Loucy (cell line): ENCODE measurements at regions not wholly inside any gene's neighbourhood (a gene's known extent, or its start where the extent isn't known, plus 50 kb on each side); places are given as distances from the start of the nearest gene placed in this dataset.
"Not testable (repeated sequence)": the region's sequence is repeated elsewhere in the genome, so short reads cannot be mapped to it uniquely, and the experiment has no call there.

Source experiments
- H2AFZ ChIP-seq: fragments of 200-600 bp; sonication (generic); 2 replicates; pipeline ENCODE4 v1.6.0; 2016; ENCODE audit warnings: antibody characterized with exemption, mild to moderate bottlenecking, low read length, moderate library complexity
- H3F3A ChIP-seq: fragments of 200-600 bp; 2 replicates; pipeline ENCODE4 v1.6.0; 2016; ENCODE audit warnings: antibody characterized with exemption, low read depth, mild to moderate bottlenecking
- H3K27me3 ChIP-seq: fragments of 200-600 bp; sonication (generic); 2 replicates; pipeline ENCODE4 v1.6.1; 2014; ENCODE audit warnings: low read length, mild to moderate bottlenecking; ENCODE audit not compliant: insufficient read depth, poor library complexity, severe bottlenecking
- H3K36me3 ChIP-seq: fragments of 200-600 bp; sonication (generic); 2 replicates; pipeline ENCODE4 v1.6.1; 2016; ENCODE audit warnings: low read length; ENCODE audit not compliant: insufficient read depth
- H3K4me1 ChIP-seq: fragments of 200-600 bp; sonication (generic); 2 replicates; pipeline ENCODE4 v1.5.1; 2014; ENCODE audit warnings: low read length, mild to moderate bottlenecking; ENCODE audit not compliant: insufficient read depth, poor library complexity, severe bottlenecking
- H3K4me2 ChIP-seq: fragments of 200-600 bp; sonication (generic); 2 replicates; pipeline ENCODE4 v1.6.0; 2014; ENCODE audit warnings: antibody characterized with exemption, low read length, low read depth, mild to moderate bottlenecking; ENCODE audit not compliant: poor library complexity, severe bottlenecking
- H3K4me3 ChIP-seq: fragments of 200-600 bp; sonication (generic); 2 replicates; pipeline ENCODE4 v1.5.1; 2014; ENCODE audit warnings: low read length, mild to moderate bottlenecking, mixed read lengths; ENCODE audit not compliant: poor library complexity, severe bottlenecking
- H3K79me2 ChIP-seq: fragments of 200-600 bp; sonication (generic); 2 replicates; pipeline ENCODE4 v1.6.1; 2014; ENCODE audit warnings: low read length; ENCODE audit not compliant: insufficient read depth
- H3K9ac ChIP-seq: fragments of 200-600 bp; sonication (generic); 2 replicates; pipeline ENCODE4 v1.6.0; 2014; ENCODE audit warnings: mild to moderate bottlenecking, low read depth, low read length, moderate library complexity; ENCODE audit not compliant: poor library complexity, severe bottlenecking
- H3K9me2 ChIP-seq: fragments of 200-600 bp; sonication (generic); replicated peaks from 2 replicates; pipeline ENCODE4 v1.6.1; 2016; ENCODE audit warnings: low read depth, low read length, mixed read lengths
- H3K9me3 ChIP-seq: fragments of 200-600 bp; sonication (generic); 2 replicates; pipeline ENCODE4 v1.6.1; 2014; ENCODE audit warnings: mild to moderate bottlenecking, antibody characterized with exemption, low read length, low read depth; ENCODE audit not compliant: insufficient read depth
- H4K20me1 ChIP-seq: fragments of 200-600 bp; sonication (generic); 2 replicates; pipeline ENCODE4 v1.6.0; 2014; ENCODE audit warnings: antibody characterized with exemption, low read length, mild to moderate bottlenecking; ENCODE audit not compliant: insufficient read depth, poor library complexity, severe bottlenecking
- CTCF ChIP-seq: fragments of 200-600 bp; sonication (generic); conservative IDR thresholded peaks from 2 replicates; pipeline ENCODE4 v1.5.1; 2014; ENCODE audit warnings: mild to moderate bottlenecking, antibody characterized with exemption, low read length
- EZH2phosphoT487 ChIP-seq: fragments of 200-600 bp; IDR thresholded peaks from 2 replicates; pipeline ENCODE4 v1.6.1; 2018; ENCODE audit warnings: antibody characterized with exemption, mild to moderate bottlenecking, moderate library complexity, borderline replicate concordance

GRCh38 chr18:5707586-5707985 lies 163.8 kb upstream of the EPB41L3 start:
- Histone ChIP-seq H3K36me3 (no peaks in the 10 kb centered on the region), H3K27me3 (no peaks in the 10 kb centered on the region), H3K4me2 (no peak overlapping the region), H3K9me3 (peaks cover 5% of the 10 kb centered on the region; the same call in 1 of the 2 replicates), H3F3A (no peaks in the 10 kb centered on the region), H3K4me1 (no peaks in the 10 kb centered on the region), H3K9me2 (no peaks in the 10 kb centered on the region), H2AFZ (no peak overlapping the region), H3K79me2 (no peaks in the 10 kb centered on the region), H4K20me1 (no peaks in the 10 kb centered on the region), H3K9ac (no peak overlapping the region), H3K4me3 (no peak overlapping the region)
- no peak for TF ChIP-seq CTCF
- no peak for TF ChIP-seq EZH2phosphoT487

GRCh38 chr18:5705393-5705792 lies 161.6 kb upstream of the EPB41L3 start:
- H3K9me3 ChIP-seq = peaks cover 5% of the 10 kb centered on the region; the same call in 1 of the 2 replicates
- H3K9me2 ChIP-seq = no peaks in the 10 kb centered on the region
- no peaks in the 10 kb centered on the region for H3K27me3 ChIP-seq
- no peaks in the 10 kb centered on the region for H3K4me1 ChIP-seq
- no peaks in the 10 kb centered on the region for H4K20me1 ChIP-seq
- no peak overlapping the region for H3K9ac ChIP-seq
- TF ChIP-seq EZH2phosphoT487 (no peak), CTCF (no peak)
- H3K36me3 ChIP-seq = no peaks in the 10 kb centered on the region
- no peak overlapping the region for H3K4me2 ChIP-seq
- H3K79me2 ChIP-seq = no peaks in the 10 kb centered on the region
- H3F3A ChIP-seq = no peaks in the 10 kb centered on the region
- H3K4me3 ChIP-seq = no peak overlapping the region
- H2AFZ ChIP-seq = no peak overlapping the region

GRCh38 chr18:5704847-5705246 lies 161.1 kb upstream of the EPB41L3 start:
- Histone ChIP-seq H2AFZ (no peak overlapping the region), H3K4me3 (no peak overlapping the region), H3K9me2 (no peaks in the 10 kb centered on the region), H3F3A (no peaks in the 10 kb centered on the region), H3K79me2 (no peaks in the 10 kb centered on the region), H3K4me2 (no peak overlapping the region), H3K4me1 (no peaks in the 10 kb centered on the region), H3K36me3 (no peaks in the 10 kb centered on the region), H4K20me1 (no peaks in the 10 kb centered on the region), H3K9me3 (peaks cover 5% of the 10 kb centered on the region; the same call in 1 of the 2 replicates), H3K9ac (no peak overlapping the region), H3K27me3 (no peaks in the 10 kb centered on the region)
- no peak for TF ChIP-seq CTCF
- TF ChIP-seq EZH2phosphoT487 = no peak

DNA sequence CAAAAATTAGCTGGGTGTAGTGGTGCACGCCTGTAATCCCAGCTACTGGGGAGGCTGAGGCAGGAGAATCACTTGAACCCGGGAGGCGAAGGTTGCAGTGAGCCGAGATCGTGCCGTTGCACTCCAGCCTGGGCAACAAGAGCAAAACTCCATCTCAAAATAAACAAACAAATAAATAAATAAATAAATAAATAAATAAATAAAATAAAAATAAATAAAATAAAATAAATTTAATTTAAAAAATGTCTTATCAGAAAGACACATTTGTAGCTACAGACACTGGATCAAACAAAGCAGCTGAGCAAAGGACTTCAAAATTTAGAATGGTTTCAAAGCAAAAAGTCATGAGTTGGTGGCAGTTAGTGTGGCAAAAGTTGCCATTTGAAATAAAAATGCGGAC lies 158.2 kb upstream of the EPB41L3 start:
- H3K79me2 ChIP-seq, H3K9ac ChIP-seq: not testable (repeated sequence)

More for the DNA sequence above, 158.2 kb upstream of the EPB41L3 start:
- H4K20me1 ChIP-seq, H3F3A ChIP-seq, H3K9me3 ChIP-seq, H2AFZ ChIP-seq, H3K4me2 ChIP-seq, H3K27me3 ChIP-seq, H3K4me1 ChIP-seq, H3K9me2 ChIP-seq, H3K36me3 ChIP-seq, H3K4me3 ChIP-seq: not testable (repeated sequence)
